HEK293T (cell line): ENCODE measurements at regions not wholly inside any gene's neighbourhood (a gene's known extent, or its start where the extent isn't known, plus 50 kb on each side); places are given as distances from the start of the nearest gene placed in this dataset.

ENCODE experiments used
- CTCF ChIA-PET: fragments of 350-600 bp; formaldehyde crosslinking; extraction: SDS; loops from one replicate; lab custom pipeline; 2021; ENCODE audit warnings: antibody characterized with exemption, inconsistent platforms; lab: Yijun Ruan, JAX
- POLR2A ChIA-PET: fragments of 350-600 bp; formaldehyde crosslinking; extraction: SDS; loops from one replicate; lab custom pipeline; 2020; ENCODE audit warnings: antibody characterized with exemption, inconsistent platforms; lab: Yijun Ruan, JAX
- DNase-seq: peaks from one replicate; pipeline ENCODE4 v3.0.0; 2012; ENCODE audit warnings: mixed read lengths; ENCODE audit errors: extremely low spot score
- ARNT ChIP-seq: fragments of 450-650 bp; IDR thresholded peaks from 2 replicates; pipeline ENCODE4 v1.6.1; 2017; ENCODE audit warnings: mild to moderate bottlenecking
- BHLHE40 ChIP-seq: fragments of 450-650 bp; IDR thresholded peaks from 2 replicates; pipeline ENCODE4 v1.6.1; 2016; ENCODE audit warnings: mild to moderate bottlenecking, moderate library complexity, borderline replicate concordance
- CTBP1 ChIP-seq: fragments of 450-650 bp; IDR thresholded peaks from 2 replicates; pipeline ENCODE4 v1.6.1; 2016; ENCODE audit warnings: borderline replicate concordance
- ELF4 ChIP-seq: fragments of 450-650 bp; IDR thresholded peaks from 2 replicates; pipeline ENCODE4 v1.6.1; 2017; ENCODE audit warnings: antibody characterized with exemption
- FOXA1 ChIP-seq: fragments of 450-650 bp; IDR thresholded peaks from 2 replicates; pipeline ENCODE4 v1.6.1; 2016; ENCODE audit warnings: mild to moderate bottlenecking
- FOXK2 ChIP-seq: fragments of 450-650 bp; IDR thresholded peaks from 2 replicates; pipeline ENCODE4 v1.6.1; 2016; ENCODE audit warnings: mild to moderate bottlenecking
- FOXM1 ChIP-seq: fragments of 450-650 bp; IDR thresholded peaks from 2 replicates; pipeline ENCODE4 v1.6.1; 2017; ENCODE audit warnings: mild to moderate bottlenecking, borderline replicate concordance
- HDGF ChIP-seq: fragments of 450-650 bp; IDR thresholded peaks from 2 replicates; pipeline ENCODE4 v1.6.1; 2017; ENCODE audit warnings: antibody characterized with exemption, borderline replicate concordance
- L3MBTL2 ChIP-seq: fragments of 450-650 bp; conservative IDR thresholded peaks from 2 replicates; pipeline ENCODE4 v1.6.1; 2016; ENCODE audit warnings: mild to moderate bottlenecking
- LEF1 ChIP-seq: fragments of 450-650 bp; IDR thresholded peaks from 2 replicates; pipeline ENCODE4 v1.6.1; 2017; ENCODE audit warnings: mild to moderate bottlenecking, borderline replicate concordance
- NFRKB ChIP-seq: fragments of 450-650 bp; IDR thresholded peaks from 2 replicates; pipeline ENCODE4 v1.6.1; 2016; ENCODE audit warnings: mild to moderate bottlenecking, moderate library complexity
- SP1 ChIP-seq: fragments of 450-650 bp; IDR thresholded peaks from 2 replicates; pipeline ENCODE4 v1.6.1; 2017
- SUZ12 ChIP-seq: fragments of 450-650 bp; IDR thresholded peaks from 2 replicates; pipeline ENCODE4 v1.6.1; 2016; ENCODE audit warnings: mild to moderate bottlenecking
- TARDBP ChIP-seq: fragments of 450-650 bp; IDR thresholded peaks from 2 replicates; pipeline ENCODE4 v1.6.1; 2016
- ZNF384 ChIP-seq: fragments of 450-650 bp; IDR thresholded peaks from 2 replicates; pipeline ENCODE4 v1.6.1; 2016
- TF ChIP-seq, protein P1 (sequence below): fragments of 450-650 bp; IDR thresholded peaks from 2 replicates; pipeline ENCODE4 v1.6.1; 2016

DNA sequence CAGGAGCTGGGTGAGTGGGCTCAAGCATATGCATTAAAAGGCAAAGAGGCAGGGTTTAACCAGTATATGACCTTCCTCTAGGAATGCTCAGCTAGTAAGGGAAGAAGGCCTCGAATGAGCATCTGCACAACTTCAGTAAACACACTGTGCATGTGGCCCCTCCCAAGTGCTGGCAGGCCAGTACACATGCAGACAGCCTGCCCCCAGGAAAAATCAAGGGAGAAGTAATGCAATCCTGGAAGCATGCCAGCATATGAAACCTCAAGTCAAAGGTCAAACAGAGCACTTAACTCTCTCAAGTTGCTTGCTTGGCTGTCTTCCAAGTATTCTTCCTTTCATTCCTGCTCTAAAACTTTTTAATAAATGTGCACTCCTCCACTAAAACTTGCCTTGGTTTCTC lies 208.4 kb downstream of the ACTR3B start:
- TF ChIP-seq L3MBTL2 (no peak), FOXK2 (no peak), ZNF384 (no peak), FOXM1 (no peak), BHLHE40 (no peak), ELF4 (no peak), TARDBP (no peak), CTBP1 (no peak), FOXA1 (no peak), HDGF (no peak), ARNT (no peak), NFRKB (no peak), SP1 (no peak)
- DNase-seq = no peak
- CTCF ChIA-PET = interaction anchor here (0.6 kb wide), 1 partner anchor 43 kb away, joined by 3 read pairs; no protein-coding TSS in a partner anchor
- POLR2A ChIA-PET = no interaction called here

DNA sequence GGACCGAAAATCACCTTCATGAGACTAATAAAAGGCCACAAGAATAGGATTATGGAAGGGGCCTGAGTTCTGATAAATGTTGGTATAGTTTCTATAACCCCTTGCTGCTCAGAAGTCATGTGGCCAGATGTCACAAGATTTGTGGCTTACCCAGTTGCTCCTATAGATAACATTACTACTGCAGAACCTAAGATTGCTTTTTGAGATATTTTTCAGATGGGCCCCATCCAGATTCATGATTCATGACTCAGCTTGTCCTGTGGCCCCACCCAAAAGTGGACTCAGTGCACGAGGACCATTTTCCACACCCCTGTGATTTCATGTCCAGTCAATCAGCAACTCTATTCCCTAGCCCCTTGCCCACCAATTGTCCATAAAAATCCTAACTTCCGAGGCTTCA lies 209.0 kb downstream of the ACTR3B start:
- CTCF ChIA-PET = no interaction called here

DNA sequence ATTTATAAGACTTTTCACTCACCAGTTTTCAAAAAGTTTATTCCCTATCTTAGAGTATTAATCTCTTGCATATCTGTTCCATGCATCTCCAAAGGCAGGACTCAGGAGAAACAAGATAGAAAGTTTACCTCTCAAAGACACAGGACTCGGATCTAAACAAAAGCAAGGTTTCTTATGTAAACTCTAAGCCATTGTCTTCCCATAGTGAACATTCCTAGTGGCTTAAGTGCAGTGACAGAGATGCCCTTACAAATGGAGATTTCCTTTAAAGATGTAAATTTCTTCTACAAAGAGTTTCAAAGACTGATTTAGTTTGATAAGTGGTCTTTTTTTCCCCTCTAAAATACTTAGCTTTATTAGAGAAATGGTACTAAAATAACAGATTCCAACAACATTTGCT lies 209.8 kb downstream of the ACTR3B start:
- DNase-seq = no peak
- POLR2A ChIA-PET = no interaction called here
- CTCF ChIA-PET = no interaction called here
- TF ChIP-seq LEF1 (no peak), ARNT (no peak), NFRKB (no peak), SP1 (no peak), FOXM1 (no peak)

More for the DNA sequence above, 209.0 kb downstream of the ACTR3B start:
- no peak for DNase-seq
- POLR2A ChIA-PET = no interaction called here
- no peak for TF ChIP-seq HDGF
- TF ChIP-seq CTBP1 = no peak
- no peak for TF ChIP-seq SUZ12
- TF ChIP-seq LEF1 = no peak
- no peak for TF ChIP-seq FOXM1

DNA sequence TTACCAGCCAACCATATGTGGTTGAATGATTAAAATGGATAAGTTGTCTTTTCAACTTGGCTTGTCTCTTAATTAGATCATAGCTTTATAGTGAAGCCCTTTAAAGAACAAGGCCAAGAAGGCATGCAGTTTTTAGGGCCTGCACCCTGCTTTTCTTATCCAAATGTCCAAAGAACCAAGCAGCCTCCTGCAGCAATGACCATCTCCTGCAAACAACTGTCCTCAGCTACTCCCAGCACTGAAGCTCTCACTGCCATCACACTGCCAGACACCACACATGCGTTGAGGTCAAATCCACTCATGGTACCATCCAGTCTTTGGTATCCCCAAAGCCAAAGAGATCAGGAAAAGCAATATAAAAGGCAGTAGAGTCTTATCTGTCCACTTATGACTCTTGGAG lies 210.3 kb downstream of the ACTR3B start:
- TF ChIP-seq ZNF384 (no peak), NFRKB (no peak), FOXK2 (no peak), FOXM1 (no peak), FOXA1 (no peak), SUZ12 (no peak), HDGF (no peak), ARNT (no peak), CTBP1 (no peak), ELF4 (no peak), LEF1 (no peak), TARDBP (no peak), BHLHE40 (no peak), SP1 (no peak), L3MBTL2 (no peak)
- TF ChIP-seq, protein P1, sequence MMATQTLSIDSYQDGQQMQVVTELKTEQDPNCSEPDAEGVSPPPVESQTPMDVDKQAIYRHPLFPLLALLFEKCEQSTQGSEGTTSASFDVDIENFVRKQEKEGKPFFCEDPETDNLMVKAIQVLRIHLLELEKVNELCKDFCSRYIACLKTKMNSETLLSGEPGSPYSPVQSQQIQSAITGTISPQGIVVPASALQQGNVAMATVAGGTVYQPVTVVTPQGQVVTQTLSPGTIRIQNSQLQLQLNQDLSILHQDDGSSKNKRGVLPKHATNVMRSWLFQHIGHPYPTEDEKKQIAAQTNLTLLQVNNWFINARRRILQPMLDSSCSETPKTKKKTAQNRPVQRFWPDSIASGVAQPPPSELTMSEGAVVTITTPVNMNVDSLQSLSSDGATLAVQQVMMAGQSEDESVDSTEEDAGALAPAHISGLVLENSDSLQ = no peak
- ChIA-PET POLR2A (no interaction called here), CTCF (no interaction called here)
- DNase-seq = no peak

DNA sequence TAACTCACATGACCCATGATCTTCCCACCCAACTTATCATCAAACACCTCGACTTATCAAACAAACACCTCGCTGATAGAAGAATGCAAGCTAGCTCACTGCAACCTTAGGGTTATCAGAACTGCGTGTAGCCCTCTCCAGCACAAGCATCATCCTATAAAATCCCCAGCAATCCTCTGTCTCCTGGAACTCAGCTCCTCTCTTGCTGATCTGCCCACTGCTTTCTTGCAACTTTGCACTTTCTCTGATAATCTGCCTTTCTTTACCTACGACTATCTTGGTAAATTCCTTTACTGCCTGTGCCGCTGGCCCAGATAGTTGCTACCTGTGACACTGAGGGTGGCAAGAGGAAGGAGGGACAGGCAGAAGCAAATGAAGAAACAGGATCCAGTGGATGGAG lies 210.9 kb downstream of the ACTR3B start:
- TF ChIP-seq HDGF (no peak), TARDBP (no peak), SP1 (no peak), NFRKB (no peak), FOXK2 (no peak), ZNF384 (no peak), CTBP1 (no peak), LEF1 (no peak), ELF4 (no peak)
- TF ChIP-seq, protein P1 = no peak
- CTCF ChIA-PET = interaction anchor here (0.6 kb wide), 1 partner anchor 22 kb away, joined by 3 read pairs; no protein-coding TSS in a partner anchor

DNA sequence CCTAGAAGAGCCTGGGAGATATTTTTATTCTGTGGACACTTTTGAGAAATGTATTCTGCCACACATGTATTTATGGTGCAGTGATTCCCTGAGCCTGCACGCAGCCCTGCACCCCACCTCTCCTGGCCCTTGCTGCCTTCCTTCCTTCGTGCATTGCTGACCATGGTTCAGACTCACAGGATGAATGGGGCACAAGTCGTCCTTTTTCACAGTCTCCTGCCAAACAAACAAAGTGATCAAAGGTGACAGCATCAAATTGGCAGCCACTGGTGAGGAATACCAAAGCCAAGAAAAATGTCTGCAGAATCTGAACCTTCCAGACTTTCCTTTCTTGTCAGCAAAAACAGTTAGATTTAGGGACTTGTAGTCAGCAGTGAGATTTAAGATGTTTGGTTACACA lies 215.0 kb downstream of the ACTR3B start:
- POLR2A ChIA-PET = no interaction called here
- CTCF ChIA-PET = no interaction called here
- no peak for TF ChIP-seq FOXA1
- TF ChIP-seq ARNT = no peak
- TF ChIP-seq BHLHE40 = no peak
- no peak for TF ChIP-seq LEF1
- no peak for TF ChIP-seq SUZ12
- TF ChIP-seq ELF4 = no peak
- no peak for TF ChIP-seq FOXM1
- no peak for TF ChIP-seq TARDBP
- TF ChIP-seq FOXK2 = no peak
- TF ChIP-seq, protein P1 = no peak
- no peak for TF ChIP-seq NFRKB
- TF ChIP-seq SP1 = no peak
- TF ChIP-seq L3MBTL2 = no peak
- no peak for DNase-seq

More for the DNA sequence above, 210.9 kb downstream of the ACTR3B start:
- no peak for DNase-seq
- POLR2A ChIA-PET = no interaction called here
